CD4-positive, alpha-beta T cell treated with Interleukin-17A for 1 hour (primary cell): ENCODE measurements at regions not wholly inside any gene's neighbourhood (a gene's known extent, or its start where the extent isn't known, plus 50 kb on each side); places are given as distances from the start of the nearest gene placed in this dataset.

ENCODE experiments used
- DNase-seq: peaks from one replicate; pipeline ENCODE4 v3.0.0-alpha.2; 2020

GRCh38 chr3:170727754-170728153, 141.9 kb upstream of the SLC7A14 start:
- DNase-seq, result no peak

- DNase-seq, result no peak
These were observed 141.2 kb upstream of the SLC7A14 start for GRCh38 chr3:170726976-170727661.

- DNase-seq, result no peak
These were observed 139.4 kb upstream of the SLC7A14 start for GRCh38 chr3:170725285-170725731.

- DNase-seq, result no peak
These were observed 138.9 kb upstream of the SLC7A14 start for GRCh38 chr3:170724599-170725280.

GRCh38 chr3:170723241-170723640, 137.4 kb upstream of the SLC7A14 start:
- no peak for DNase-seq

- no peak for DNase-seq
These were observed 135.7 kb upstream of the SLC7A14 start for GRCh38 chr3:170721563-170721962.

GRCh38 chr3:170719300-170719699, 133.4 kb upstream of the SLC7A14 start:
- DNase-seq, result no peak

GRCh38 chr3:170718848-170719247, 133.0 kb upstream of the SLC7A14 start:
- DNase-seq, result no peak

GRCh38 chr3:170717410-170718402, 131.8 kb upstream of the SLC7A14 start:
- DNase-seq, result no peak

GRCh38 chr3:170716172-170716805, 130.4 kb upstream of the SLC7A14 start:
- no peak for DNase-seq

- DNase-seq, result no peak
These were observed 129.0 kb upstream of the SLC7A14 start for GRCh38 chr3:170714562-170715535.

- DNase-seq, result no peak
These were observed 128.2 kb upstream of the SLC7A14 start for GRCh38 chr3:170714122-170714521.

GRCh38 chr3:170713653-170714052, 127.8 kb upstream of the SLC7A14 start:
- DNase-seq, result no peak

- no peak for DNase-seq
These were observed 126.9 kb upstream of the SLC7A14 start for GRCh38 chr3:170712798-170713197.

GRCh38 chr3:170712336-170712735, 126.5 kb upstream of the SLC7A14 start:
- DNase-seq, result no peak

GRCh38 chr3:170711786-170712185, 125.9 kb upstream of the SLC7A14 start:
- no peak for DNase-seq

- no peak for DNase-seq
These were observed 123.2 kb upstream of the SLC7A14 start for GRCh38 chr3:170709046-170709445.

GRCh38 chr3:170707899-170708298, 122.0 kb upstream of the SLC7A14 start:
- DNase-seq, result no peak

- no peak for DNase-seq
These were observed 119.3 kb upstream of the SLC7A14 start for GRCh38 chr3:170705131-170705530.

- no peak for DNase-seq
These were observed 117.3 kb upstream of the SLC7A14 start for GRCh38 chr3:170703121-170703588.
